ENCODE measurements at regions not wholly inside any gene's neighbourhood (a gene's known extent, or its start where the extent isn't known, plus 50 kb on each side); places are given as distances from the start of the nearest gene placed in this dataset.

GRCh38 chr1:213324859-213325258 lies 273.8 kb downstream of the RPS6KC1 start:
- no peak for ATAC-seq (ENCODE audit: low FRiP score in 2 of 2)
- 90 to 94% methylated on average over 8 to 9 of the region's 9 CpGs for WGBS, 2 donors
- Histone ChIP-seq H3K4me3 (no peak overlapping the region), H3K9me3 (no peaks in the 10 kb centered on the region), H3K27me3 (no peaks in the 10 kb centered on the region), H3K36me3 (no peaks in the 10 kb centered on the region), H3K4me1 (peaks cover 0 to 4% (median 0%) of the 10 kb centered on the region in 4 donors), H3K27ac (no peak overlapping the region)
- TF ChIP-seq POLR2AphosphoS5 (IDR thresholded peaks at IDR 0.05) (no peak), POLR2A (IDR thresholded peaks at IDR 0.05) (no peak)
- DNase-seq, result no peak

GRCh38 chr1:213325482-213325881 lies 274.4 kb downstream of the RPS6KC1 start:
- H3K4me3 ChIP-seq, result no peak overlapping the region
- no peaks in the 10 kb centered on the region for H3K27me3 ChIP-seq
- DNase-seq, result no peak
- no peak for ATAC-seq (ENCODE audit: low FRiP score in 2 of 2)
- H3K27ac ChIP-seq, result no peak overlapping the region
- H3K36me3 ChIP-seq, result no peaks in the 10 kb centered on the region
- 72 to 76% methylated on average over 9 of the region's 9 CpGs for WGBS, 2 donors
- H3K9me3 ChIP-seq, result no peaks in the 10 kb centered on the region
- TF ChIP-seq POLR2A (IDR thresholded peaks at IDR 0.05), result no peak
- TF ChIP-seq CTCF (IDR thresholded peaks at IDR 0.05), result no peak
- no peak for TF ChIP-seq EP300 (IDR thresholded peaks at IDR 0.05)
- no peak for TF ChIP-seq POLR2AphosphoS5 (IDR thresholded peaks at IDR 0.05)
- peaks cover 0 to 4% (median 0%) of the 10 kb centered on the region in 4 donors for H3K4me1 ChIP-seq

GRCh38 chr1:213326281-213327016 lies 275.4 kb downstream of the RPS6KC1 start:
- no peaks in the 10 kb centered on the region for H3K9me3 ChIP-seq
- H3K27ac ChIP-seq, result peak overlapping the region in 2 of 4 donors; percentile 11 to 48
- DNase-seq, result no peak

GRCh38 chr1:213327017-213327667 lies 276.1 kb downstream of the RPS6KC1 start:
- ATAC-seq (ENCODE audit: low FRiP score in 2 of 2) (peak in 1 of 2 donors; percentile 78), DNase-seq (peak in 1 of 2 donors; percentile 55)
- no peak for TF ChIP-seq CTCF (IDR thresholded peaks at IDR 0.05)
- TF ChIP-seq POLR2AphosphoS5 (IDR thresholded peaks at IDR 0.05), result no peak
- TF ChIP-seq POLR2A (IDR thresholded peaks at IDR 0.05), result no peak
- peak in 1 of 4 donors; percentile 72 for TF ChIP-seq EP300 (IDR thresholded peaks at IDR 0.05)
- Histone ChIP-seq H3K4me1 (peaks cover 0 to 4% (median 0%) of the 10 kb centered on the region in 4 donors), H3K27me3 (no peaks in the 10 kb centered on the region), H3K27ac (peak overlapping the region in 1 of 4 donors; percentile 48), H3K9me3 (no peaks in the 10 kb centered on the region), H3K36me3 (no peaks in the 10 kb centered on the region), H3K4me3 (no peak overlapping the region)
- whole genome bisulfite sequencing, 2 donors, result 57 to 70% methylated on average over 5 of the region's 5 CpGs

More at GRCh38 chr1:213326281-213327016, 275.4 kb downstream of the RPS6KC1 start:
- Histone ChIP-seq H3K4me1 (peaks cover 0 to 4% (median 0%) of the 10 kb centered on the region in 4 donors), H3K36me3 (no peaks in the 10 kb centered on the region), H3K27me3 (no peaks in the 10 kb centered on the region), H3K4me3 (no peak overlapping the region)
- ATAC-seq (ENCODE audit: low FRiP score in 2 of 2), result no peak
- TF ChIP-seq POLR2AphosphoS5 (IDR thresholded peaks at IDR 0.05) (no peak), EP300 (IDR thresholded peaks at IDR 0.05) (no peak), CTCF (IDR thresholded peaks at IDR 0.05) (no peak), POLR2A (IDR thresholded peaks at IDR 0.05) (no peak)
- WGBS, 2 donors, result 65 to 70% methylated on average over 2 of the region's 2 CpGs

GRCh38 chr1:213329406-213330008 lies 278.5 kb downstream of the RPS6KC1 start:
- H3K27me3 ChIP-seq, result no peaks in the 10 kb centered on the region
- H3K27ac ChIP-seq, result no peak overlapping the region
- no peak for DNase-seq
- no peak for ATAC-seq (ENCODE audit: low FRiP score in 2 of 2)
- 75 to 77% methylated on average over 11 of the region's 11 CpGs for WGBS, 2 donors
- TF ChIP-seq POLR2AphosphoS5 (IDR thresholded peaks at IDR 0.05) (no peak), CTCF (IDR thresholded peaks at IDR 0.05) (no peak), EP300 (IDR thresholded peaks at IDR 0.05) (no peak), POLR2A (IDR thresholded peaks at IDR 0.05) (no peak)
- H3K9me3 ChIP-seq, result no peaks in the 10 kb centered on the region
- H3K4me1 ChIP-seq, result peaks cover 0 to 4% (median 0%) of the 10 kb centered on the region in 4 donors
- H3K4me3 ChIP-seq, result no peak overlapping the region
- no peaks in the 10 kb centered on the region for H3K36me3 ChIP-seq
